Naive thymus-derived CD4-positive, alpha-beta T cell (primary cell): ENCODE measurements at regions not wholly inside any gene's neighbourhood (a gene's known extent, or its start where the extent isn't known, plus 50 kb on each side); places are given as distances from the start of the nearest gene placed in this dataset.
"Not testable (repeated sequence)": the region's sequence is repeated elsewhere in the genome, so short reads cannot be mapped to it uniquely, and the experiment has no call there.

Source experiments
- ATAC-seq: fragments of 150-1000 bp; cut with Tn5 transposase; 2 replicates; pipeline ENCODE4 v1.10.0; 2021; ENCODE audit warnings: mild to moderate bottlenecking, moderate library complexity
- CTCF ChIA-PET: fragments of 350-600 bp; sonication (Branson Sonifier 250); formaldehyde crosslinking; loops from one replicate; lab custom pipeline; 2021; ENCODE audit warnings: antibody characterized with exemption; lab: Charles Lee
- POLR2A ChIA-PET: fragments of 350-600 bp; sonication (Branson Sonifier 250); formaldehyde crosslinking; loops from one replicate; lab custom pipeline; 2021; ENCODE audit warnings: antibody characterized with exemption, inconsistent platforms; lab: Charles Lee
- DNase-seq, 9 donors: peaks; one replicate each; pipeline versions ENCODE4 v3.0.0 to v3.0.0-alpha.2; 2020 to 2022; ENCODE audit warnings: mixed read lengths in 1 of 9
- H3K27ac ChIP-seq: one replicate; pipeline ENCODE4 v1.7.0; 2013; ENCODE audit warnings: mild to moderate bottlenecking, low read depth, low read length, moderate library complexity
- H3K27me3 ChIP-seq, 2 donors: one replicate each; pipeline ENCODE4 v1.7.0; 2013; ENCODE audit warnings: low read length in 2 of 2, mild to moderate bottlenecking in 2 of 2, moderate library complexity in 2 of 2; ENCODE audit not compliant: control insufficient read depth in 2 of 2, insufficient read depth in 2 of 2
- H3K36me3 ChIP-seq, 3 experiments: 1 replicate in 2 of 3; 2 replicates in 1 of 3; pipeline ENCODE4 v1.7.0; 2013; ENCODE audit warnings: low read length in 3 of 3, mild to moderate bottlenecking in 3 of 3, moderate library complexity in 1 of 3; ENCODE audit not compliant: insufficient read depth in 3 of 3, control insufficient read depth in 2 of 3
- H3K4me1 ChIP-seq, 2 donors: one replicate each; pipeline ENCODE4 v1.7.0; 2013; ENCODE audit warnings: low read length in 2 of 2, mild to moderate bottlenecking in 2 of 2, moderate library complexity in 1 of 2; ENCODE audit not compliant: control insufficient read depth in 2 of 2, insufficient read depth in 2 of 2
- H3K4me3 ChIP-seq: 2 replicates; pipeline ENCODE4 v1.7.0; 2013; ENCODE audit warnings: mild to moderate bottlenecking, low read length
- H3K9me3 ChIP-seq, 3 experiments: 1 replicate in 2 of 3; 2 replicates in 1 of 3; pipeline ENCODE4 v1.7.0; 2013; ENCODE audit warnings: low read length in 3 of 3; ENCODE audit not compliant: control insufficient read depth in 2 of 3
- H3K27ac Mint-ChIP-seq, 9 donors: one replicate each; pipeline ENCODE4 v1.8.0; 2020 to 2022; ENCODE audit warnings: mixed read lengths in 9 of 9, mild to moderate bottlenecking in 8 of 9, moderate library complexity in 5 of 9, inconsistent platforms in 2 of 9
- H3K27me3 Mint-ChIP-seq, 5 donors: one replicate each; pipeline ENCODE4 v1.8.0; 2021 to 2022; ENCODE audit warnings: mixed read lengths in 5 of 5, mild to moderate bottlenecking in 1 of 5
- H3K36me3 Mint-ChIP-seq, 5 donors: one replicate each; pipeline ENCODE4 v1.8.0; 2020 to 2022; ENCODE audit warnings: mixed read lengths in 5 of 5, mild to moderate bottlenecking in 3 of 5, inconsistent platforms in 1 of 5
- H3K4me1 Mint-ChIP-seq, 7 donors: one replicate each; pipeline ENCODE4 v1.8.0; 2020 to 2022; ENCODE audit warnings: mixed read lengths in 7 of 7, mild to moderate bottlenecking in 3 of 7, inconsistent platforms in 1 of 7
- H3K4me3 Mint-ChIP-seq, 10 donors: one replicate each; pipeline ENCODE4 v1.8.0; 2020 to 2022; ENCODE audit warnings: mild to moderate bottlenecking in 10 of 10, mixed read lengths in 10 of 10, moderate library complexity in 6 of 10, inconsistent platforms in 2 of 10
- H3K9me3 Mint-ChIP-seq, 11 donors: one replicate each; pipeline ENCODE4 v1.8.0; 2020 to 2022; ENCODE audit warnings: mixed read lengths in 11 of 11, mild to moderate bottlenecking in 4 of 11, inconsistent platforms in 1 of 11, moderate library complexity in 1 of 11
- intact Hi-C, 2 donors: fragments of 100-400 bp; cut with micrococcal nuclease; formaldehyde crosslinking; loops; one replicate each; pipeline ENCODE4 v1.15.1; 2023

DNA sequence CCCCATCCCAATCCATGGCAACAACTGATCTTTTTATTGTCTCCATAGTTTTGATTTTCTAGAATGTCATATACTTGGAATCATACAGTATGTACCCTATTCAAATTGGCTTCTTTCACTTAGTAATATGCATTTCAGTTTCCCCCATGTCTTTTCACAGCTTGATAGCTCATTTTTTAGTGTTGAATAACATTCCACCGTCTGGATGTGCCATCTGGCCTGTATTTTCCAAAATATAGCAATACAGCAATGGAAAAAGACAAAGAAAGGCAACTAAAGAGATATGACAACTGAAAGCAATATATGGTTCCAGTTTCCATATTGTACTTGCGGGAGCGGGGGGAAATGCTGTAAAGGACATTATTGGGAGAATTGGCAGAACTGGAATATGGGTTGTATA, 166.4 kb upstream of the NT5E start:
- H3K36me3 Mint-ChIP-seq: no peaks in the 10 kb centered on the region
- H3K27me3 Mint-ChIP-seq: peaks cover 0 to 7% (median 0%) of the 10 kb centered on the region in 5 donors
- H3K27ac Mint-ChIP-seq: no peak overlapping the region
- ChIA-PET POLR2A (no interaction called here), CTCF (no interaction called here)
- Histone ChIP-seq H3K36me3 (no peaks in the 10 kb centered on the region), H3K9me3 (no peaks in the 10 kb centered on the region), H3K27ac (no peak overlapping the region), H3K4me1 (no peaks in the 10 kb centered on the region), H3K4me3 (no peak overlapping the region), H3K27me3 (no peaks in the 10 kb centered on the region)
- DNase-seq (no peak), ATAC-seq (no peak)
- intact Hi-C loops: no loop called here
- peaks cover 0 to 12% (median 2%) of the 10 kb centered on the region in 11 donors for H3K9me3 Mint-ChIP-seq
- H3K4me1 Mint-ChIP-seq: peaks cover 0 to 2% (median 0%) of the 10 kb centered on the region in 7 donors
- no peak overlapping the region for H3K4me3 Mint-ChIP-seq

DNA sequence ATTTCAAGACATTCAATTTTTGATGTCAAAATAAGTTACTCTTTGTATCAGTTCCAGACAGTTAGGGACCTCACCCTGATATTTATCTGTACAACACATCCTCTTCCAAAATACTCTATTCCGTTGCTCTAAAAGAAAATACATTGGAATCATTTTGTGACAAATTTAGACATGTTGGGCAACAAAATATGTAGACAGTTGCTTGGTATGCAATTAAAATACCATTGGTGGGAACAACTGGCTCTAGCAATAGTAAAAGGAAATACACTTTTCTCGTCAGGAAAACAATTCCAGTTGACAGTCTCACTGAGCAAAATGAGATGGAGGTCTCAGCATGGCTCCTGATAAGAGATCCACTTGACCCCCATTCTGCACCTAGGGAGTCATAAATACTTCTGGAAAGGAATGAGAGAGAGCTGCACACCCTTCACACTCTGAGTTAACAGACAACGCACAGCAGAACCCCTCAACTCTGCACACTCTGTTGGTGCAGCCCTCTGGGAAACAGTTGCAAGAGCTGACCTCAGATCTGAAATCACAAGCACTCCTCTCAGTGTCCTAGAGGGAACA, 171.3 kb upstream of the NT5E start:
- ATAC-seq: no peak
- POLR2A ChIA-PET: no interaction called here
- Mint-ChIP-seq H3K27ac (no peak overlapping the region), H3K4me1 (no peaks in the 10 kb centered on the region), H3K4me3 (no peak overlapping the region), H3K9me3 (peaks cover 0 to 21% (median 4%) of the 10 kb centered on the region in 11 donors), H3K27me3 (peaks cover 0 to 1% (median 0%) of the 10 kb centered on the region in 5 donors), H3K36me3 (no peaks in the 10 kb centered on the region)
- CTCF ChIA-PET: no interaction called here
- intact Hi-C loops: no loop called here
- Histone ChIP-seq H3K27ac (no peak overlapping the region), H3K27me3 (no peaks in the 10 kb centered on the region), H3K36me3 (no peaks in the 10 kb centered on the region), H3K9me3 (no peaks in the 10 kb centered on the region), H3K4me1 (no peaks in the 10 kb centered on the region), H3K4me3 (no peak overlapping the region)
- no peak for DNase-seq

DNA sequence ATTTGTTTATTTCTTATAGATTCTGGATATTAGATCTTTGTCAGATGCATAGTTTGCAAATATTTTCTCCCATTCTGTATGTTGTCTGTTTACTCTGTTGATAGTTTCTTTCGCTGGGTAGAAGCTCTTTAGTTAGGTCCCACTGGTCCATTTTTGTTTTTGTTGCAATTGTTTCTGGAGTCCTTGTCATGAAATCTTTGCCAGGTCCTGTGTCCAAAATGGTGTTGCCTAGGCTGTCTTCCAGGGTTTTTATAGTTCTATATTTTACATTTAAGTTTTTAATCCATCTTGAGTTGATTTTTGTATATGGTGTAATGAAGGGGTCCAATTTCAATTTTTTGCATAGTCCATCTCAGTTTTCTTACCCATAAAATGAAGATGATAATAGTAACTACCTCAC, 173.9 kb upstream of the NT5E start:
- H3K4me1 Mint-ChIP-seq, DNase-seq, H3K27ac ChIP-seq, CTCF ChIA-PET, H3K4me3 Mint-ChIP-seq, H3K4me1 ChIP-seq, POLR2A ChIA-PET, H3K36me3 ChIP-seq, intact Hi-C loops, ATAC-seq, H3K9me3 ChIP-seq, H3K27me3 Mint-ChIP-seq, H3K27ac Mint-ChIP-seq, H3K36me3 Mint-ChIP-seq, H3K27me3 ChIP-seq, H3K4me3 ChIP-seq: not testable (repeated sequence)
- H3K9me3 Mint-ChIP-seq: peaks cover 0 to 21% (median 4%) of the 10 kb centered on the region in 11 donors

DNA sequence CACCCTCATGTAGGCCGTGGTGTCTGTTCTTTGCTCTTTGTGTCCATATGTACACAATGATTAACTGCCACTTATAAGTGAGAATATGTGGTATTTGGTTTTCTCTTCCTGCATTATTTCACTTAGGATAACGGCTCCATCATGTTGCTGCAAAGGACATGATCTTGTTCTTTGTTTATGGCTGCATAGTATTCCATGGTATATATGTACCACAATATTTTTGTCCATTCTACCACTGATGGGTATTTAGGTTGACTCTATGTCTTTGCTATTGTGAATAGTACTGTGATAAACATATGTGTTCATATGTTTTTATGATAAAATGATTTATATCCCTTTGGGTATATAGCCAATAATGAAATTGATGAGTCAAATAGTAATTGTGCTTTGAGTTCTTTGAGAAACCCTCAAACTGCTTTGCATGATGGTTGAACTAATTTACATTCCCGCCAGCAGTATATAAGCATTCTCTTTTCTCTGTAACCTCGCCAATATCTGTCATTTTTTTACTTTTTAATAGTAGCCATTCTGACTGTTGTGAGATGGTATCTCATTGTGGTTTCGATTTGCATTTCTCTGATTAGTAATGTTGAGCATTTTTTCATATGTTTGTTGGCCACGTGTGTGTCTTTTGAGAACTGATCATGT, 174.4 kb upstream of the NT5E start:
- Mint-ChIP-seq H3K27me3 (peaks cover 0 to 4% (median 0%) of the 10 kb centered on the region in 5 donors), H3K27ac (no peak overlapping the region), H3K4me3 (no peak overlapping the region), H3K4me1 (no peaks in the 10 kb centered on the region), H3K36me3 (no peaks in the 10 kb centered on the region), H3K9me3 (peaks cover 0 to 21% (median 4%) of the 10 kb centered on the region in 11 donors)
- no peaks in the 10 kb centered on the region for H3K4me1 ChIP-seq
- ATAC-seq: no peak
- no peaks in the 10 kb centered on the region for H3K36me3 ChIP-seq
- CTCF ChIA-PET: no interaction called here
- H3K27me3 ChIP-seq: no peaks in the 10 kb centered on the region
- no peak overlapping the region for H3K27ac ChIP-seq
- intact Hi-C loops: no loop called here
- no peaks in the 10 kb centered on the region for H3K9me3 ChIP-seq
- no peak for DNase-seq
- POLR2A ChIA-PET: no interaction called here
- no peak overlapping the region for H3K4me3 ChIP-seq

DNA sequence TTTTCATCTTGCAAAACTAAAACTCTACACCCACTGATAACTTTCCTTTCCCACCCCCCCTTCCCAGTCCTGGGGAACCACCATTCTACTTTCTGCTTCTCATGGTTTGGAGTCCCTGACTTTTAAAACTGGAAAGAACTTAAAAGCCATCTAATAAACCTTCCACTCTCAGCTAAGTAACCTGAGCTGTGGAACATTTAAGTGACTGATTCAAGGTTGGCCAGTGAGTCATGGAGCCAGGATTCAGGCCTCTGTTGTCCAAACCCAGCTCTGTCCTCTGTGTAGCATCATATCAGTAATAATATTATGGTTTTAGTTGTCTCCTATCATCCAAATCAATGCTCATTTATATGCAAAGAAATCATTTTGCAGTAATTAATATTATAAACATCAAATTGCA, 176.0 kb upstream of the NT5E start:
- POLR2A ChIA-PET: no interaction called here
- CTCF ChIA-PET: no interaction called here

DNA sequence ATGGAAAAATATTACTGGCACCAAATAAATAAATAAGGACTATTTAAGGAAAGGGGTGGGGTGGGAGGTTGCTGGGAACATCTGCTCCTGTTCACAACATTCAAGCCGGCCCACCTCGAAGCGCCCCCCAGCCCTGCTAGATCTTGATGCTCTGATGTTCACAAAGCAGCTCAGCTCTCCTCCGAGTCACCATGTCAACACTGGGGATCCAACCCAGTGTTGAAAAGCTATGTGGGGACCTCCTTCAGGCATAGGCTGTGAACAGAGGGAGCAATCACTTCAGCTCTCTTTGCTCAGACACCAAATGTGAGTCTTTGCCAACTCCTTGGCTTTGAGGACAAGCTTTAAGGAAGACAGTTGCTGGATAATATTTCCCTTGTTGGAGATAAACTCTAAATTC, 176.8 kb upstream of the NT5E start:
- Mint-ChIP-seq H3K9me3 (peaks cover 0 to 21% (median 4%) of the 10 kb centered on the region in 11 donors), H3K27me3 (peaks cover 0 to 10% (median 3%) of the 10 kb centered on the region in 5 donors), H3K4me3 (no peak overlapping the region), H3K36me3 (no peaks in the 10 kb centered on the region), H3K4me1 (no peaks in the 10 kb centered on the region), H3K27ac (no peak overlapping the region)
- no peak overlapping the region for H3K4me3 ChIP-seq
- no peaks in the 10 kb centered on the region for H3K27me3 ChIP-seq
- intact Hi-C loops: no loop called here
- no peak overlapping the region for H3K27ac ChIP-seq
- ChIA-PET POLR2A (no interaction called here), CTCF (no interaction called here)
- H3K36me3 ChIP-seq: no peaks in the 10 kb centered on the region
- no peaks in the 10 kb centered on the region for H3K4me1 ChIP-seq
- no peak for DNase-seq
- no peak for ATAC-seq
- no peaks in the 10 kb centered on the region for H3K9me3 ChIP-seq

More for the DNA sequence above, 176.0 kb upstream of the NT5E start:
- DNase-seq (no peak), ATAC-seq (no peak)
- Mint-ChIP-seq H3K27me3 (peaks cover 0 to 5% (median 0%) of the 10 kb centered on the region in 5 donors), H3K9me3 (peaks cover 0 to 21% (median 4%) of the 10 kb centered on the region in 11 donors), H3K27ac (no peak overlapping the region), H3K36me3 (no peaks in the 10 kb centered on the region), H3K4me1 (no peaks in the 10 kb centered on the region), H3K4me3 (no peak overlapping the region)
- intact Hi-C loops: no loop called here
- Histone ChIP-seq H3K4me1 (no peaks in the 10 kb centered on the region), H3K27me3 (no peaks in the 10 kb centered on the region), H3K27ac (no peak overlapping the region), H3K4me3 (no peak overlapping the region), H3K9me3 (no peaks in the 10 kb centered on the region), H3K36me3 (no peaks in the 10 kb centered on the region)

DNA sequence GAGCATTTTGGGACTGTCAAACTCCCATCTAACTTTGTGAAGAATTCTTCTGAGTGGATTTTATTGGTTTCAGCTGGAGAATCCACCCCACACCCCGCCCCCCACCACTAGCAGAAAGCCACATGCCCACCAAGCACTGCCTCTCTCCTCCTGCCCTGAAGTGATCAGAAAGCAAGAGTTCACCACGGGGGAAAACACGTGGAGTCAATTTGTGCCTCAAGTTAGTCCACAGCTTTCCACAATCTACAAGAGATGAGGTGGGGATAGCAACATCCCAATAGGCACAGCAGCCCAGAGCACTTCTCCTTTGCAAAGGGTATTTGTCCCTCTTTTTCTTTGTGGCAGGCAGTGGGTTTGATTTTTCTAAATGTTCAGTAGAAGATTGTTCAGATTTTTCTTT, 177.3 kb upstream of the NT5E start:
- DNase-seq: no peak
- Mint-ChIP-seq H3K4me3 (no peak overlapping the region), H3K36me3 (no peaks in the 10 kb centered on the region), H3K4me1 (no peaks in the 10 kb centered on the region), H3K27me3 (peaks cover 0 to 10% (median 6%) of the 10 kb centered on the region in 5 donors), H3K27ac (no peak overlapping the region), H3K9me3 (peaks cover 3 to 21% (median 6%) of the 10 kb centered on the region in 11 donors)
- Histone ChIP-seq H3K4me1 (no peaks in the 10 kb centered on the region), H3K27ac (no peak overlapping the region), H3K27me3 (no peaks in the 10 kb centered on the region), H3K36me3 (no peaks in the 10 kb centered on the region), H3K4me3 (no peak overlapping the region), H3K9me3 (peaks cover 0 to under 1% (median 0%) of the 10 kb centered on the region in 3 experiments)
- ChIA-PET POLR2A (no interaction called here), CTCF (no interaction called here)
- no peak for ATAC-seq
- intact Hi-C loops: no loop called here
